Gastroesophageal sphincter (tissue), 4 donors: ENCODE measurements at regions not wholly inside any gene's neighbourhood (a gene's known extent, or its start where the extent isn't known, plus 50 kb on each side); places are given as distances from the start of the nearest gene placed in this dataset.

Experiments
- ATAC-seq: fragments of 150-250 bp; one replicate; pipeline ENCODE4 v1.9.1; 2016; ENCODE audit warnings: mild to moderate bottlenecking, moderate library complexity
- H3K27ac ChIP-seq, 4 donors: fragments of 200-600 bp; sonication (generic) in 3 of 4; 1 replicate in 3 of 4; 2 replicates in 1 of 4; pipeline ENCODE4 v1.5.1; 2016 to 2019
- H3K27me3 ChIP-seq: fragments of 200-600 bp; sonication (generic); one replicate; pipeline ENCODE4 v1.5.1; 2019
- H3K36me3 ChIP-seq, 2 donors: fragments of 200-600 bp; sonication (generic); one replicate each; pipeline ENCODE4 v1.5.1; 2019; ENCODE audit warnings: control low read depth in 1 of 2
- H3K4me1 ChIP-seq, 3 donors: fragments of 200-600 bp; sonication (generic); 1 replicate in 2 of 3; 2 replicates in 1 of 3; pipeline ENCODE4 v1.5.1; 2016 to 2019; ENCODE audit warnings: control low read depth in 2 of 3
- H3K4me3 ChIP-seq, 2 donors: fragments of 200-600 bp; sonication (generic); one replicate each; pipeline ENCODE4 v1.5.1; 2019; ENCODE audit warnings: mild to moderate bottlenecking in 1 of 2, moderate library complexity in 1 of 2
- H3K9me3 ChIP-seq, 3 donors: fragments of 200-600 bp; sonication (generic); one replicate each; pipeline ENCODE4 v1.5.1; 2017 to 2019; ENCODE audit warnings: control low read depth in 2 of 3
- CTCF ChIP-seq, 4 experiments: fragments of 200-600 bp in 2 of 4; fragments of 450-650 bp in 2 of 4; sonication (generic) in 1 of 4; IDR thresholded peaks; one replicate each; pipeline ENCODE4 v1.5.1; 2017 to 2019; ENCODE audit warnings: antibody characterized with exemption in 4 of 4, mild to moderate bottlenecking in 2 of 4, moderate library complexity in 2 of 4
- EP300 ChIP-seq: sonication (generic); formaldehyde crosslinking; IDR thresholded peaks from one replicate; pipeline ENCODE4 v1.6.1; 2017; ENCODE audit warnings: antibody characterized with exemption, mild to moderate bottlenecking
- POLR2A ChIP-seq, 2 donors: fragments of 450-650 bp; IDR thresholded peaks; one replicate each; pipeline ENCODE4 v1.6.1; 2017; ENCODE audit warnings: antibody characterized with exemption in 2 of 2, mild to moderate bottlenecking in 2 of 2, moderate library complexity in 1 of 2
- POLR2AphosphoS5 ChIP-seq: sonication (generic); formaldehyde crosslinking; IDR thresholded peaks from one replicate; pipeline ENCODE4 v1.6.1; 2017; ENCODE audit warnings: antibody characterized with exemption
- WGBS, 2 donors: methylation state at CpG; one replicate each; pipeline ENCODE4 v1.1.5; 2018; ENCODE audit warnings: low coverage in 1 of 2; 5-methylcytosine and 5-hydroxymethylcytosine counted together

- Histone ChIP-seq H3K36me3 (no peaks in the 10 kb centered on the region), H3K9me3 (peaks cover 0 to 5% (median 0%) of the 10 kb centered on the region in 3 donors), H3K27me3 (no peaks in the 10 kb centered on the region), H3K27ac (no peak overlapping the region), H3K4me3 (no peak overlapping the region), H3K4me1 (peaks cover 4 to 23% (median 9%) of the 10 kb centered on the region in 3 donors)
- no peak for ATAC-seq
- 100% methylated on average over 1 of the region's 1 CpG; no CpG with 5 or more reads in 1 of the 2 donors for WGBS, 2 donors
- TF ChIP-seq POLR2AphosphoS5 (no peak), EP300 (no peak), POLR2A (IDR thresholded peaks at IDR 0.05) (no peak), CTCF (IDR thresholded peaks at IDR 0.05) (no peak)
Observed at GRCh38 chr21:38929652-38930051, 123.9 kb downstream of the ETS2 start.

- TF ChIP-seq EP300 (no peak), POLR2AphosphoS5 (no peak), POLR2A (IDR thresholded peaks at IDR 0.05) (no peak), CTCF (IDR thresholded peaks at IDR 0.05) (no peak)
- no peak for ATAC-seq
- H3K36me3 ChIP-seq: no peaks in the 10 kb centered on the region
- no peaks in the 10 kb centered on the region for H3K27me3 ChIP-seq
- no peak overlapping the region for H3K27ac ChIP-seq
- 100% methylated on average over 1 of the region's 1 CpG; no CpG with 5 or more reads in 1 of the 2 donors for WGBS, 2 donors
- peaks cover 4 to 23% (median 9%) of the 10 kb centered on the region in 3 donors for H3K4me1 ChIP-seq
- H3K9me3 ChIP-seq: peaks cover 0 to 5% (median 0%) of the 10 kb centered on the region in 3 donors
- no peak overlapping the region for H3K4me3 ChIP-seq
Observed at GRCh38 chr21:38929142-38929541, 123.4 kb downstream of the ETS2 start.

GRCh38 chr21:38927776-38928175 is 122.0 kb downstream of the ETS2 start:
- no peak for TF ChIP-seq EP300
- TF ChIP-seq POLR2AphosphoS5: no peak
- TF ChIP-seq CTCF (IDR thresholded peaks at IDR 0.05): no peak
- TF ChIP-seq POLR2A (IDR thresholded peaks at IDR 0.05): no peak
- Histone ChIP-seq H3K27ac (no peak overlapping the region), H3K27me3 (no peaks in the 10 kb centered on the region), H3K36me3 (no peaks in the 10 kb centered on the region), H3K4me3 (no peak overlapping the region), H3K4me1 (peaks cover 4 to 23% (median 9%) of the 10 kb centered on the region in 3 donors), H3K9me3 (peaks cover 0 to 5% (median 0%) of the 10 kb centered on the region in 3 donors)
- WGBS, 2 donors: 92% methylated on average over 2 of the region's 3 CpGs; no CpG with 5 or more reads in 1 of the 2 donors
- ATAC-seq: no peak

GRCh38 chr21:38925923-38926322 is 120.2 kb downstream of the ETS2 start:
- Histone ChIP-seq H3K27ac (peak overlapping the region; percentile 51 to 86 (median 82)), H3K9me3 (peaks cover 0 to 5% (median 0%) of the 10 kb centered on the region in 3 donors), H3K27me3 (no peaks in the 10 kb centered on the region), H3K36me3 (no peaks in the 10 kb centered on the region), H3K4me3 (peak overlapping the region; percentile 21 to 36), H3K4me1 (peaks cover 5 to 37% (median 9%) of the 10 kb centered on the region in 3 donors)
- ATAC-seq: peak; percentile 89
- TF ChIP-seq POLR2AphosphoS5: peak; percentile 90
- no peak for TF ChIP-seq CTCF (IDR thresholded peaks at IDR 0.05)
- TF ChIP-seq EP300: no peak
- WGBS, 2 donors: 0% methylated on average over 2 of the region's 7 CpGs; no CpG with 5 or more reads in 1 of the 2 donors

GRCh38 chr21:38925478-38925877 is 119.7 kb downstream of the ETS2 start:
- Histone ChIP-seq H3K36me3 (no peaks in the 10 kb centered on the region), H3K27ac (peak overlapping the region; percentile 51 to 86 (median 82)), H3K27me3 (no peaks in the 10 kb centered on the region), H3K4me3 (peak overlapping the region in 1 of 2 donors; percentile 36), H3K9me3 (peaks cover 0 to 5% (median 0%) of the 10 kb centered on the region in 3 donors), H3K4me1 (peaks cover 8 to 41% (median 9%) of the 10 kb centered on the region in 3 donors)
- WGBS, 2 donors: 50 to 86% methylated on average over 1 to 2 of the region's 3 CpGs
- no peak for TF ChIP-seq POLR2AphosphoS5
- TF ChIP-seq CTCF (IDR thresholded peaks at IDR 0.05): no peak
- no peak for ATAC-seq
